ENCODE measurements at regions not wholly inside any gene's neighbourhood (a gene's known extent, or its start where the extent isn't known, plus 50 kb on each side); places are given as distances from the start of the nearest gene placed in this dataset.

DNA sequence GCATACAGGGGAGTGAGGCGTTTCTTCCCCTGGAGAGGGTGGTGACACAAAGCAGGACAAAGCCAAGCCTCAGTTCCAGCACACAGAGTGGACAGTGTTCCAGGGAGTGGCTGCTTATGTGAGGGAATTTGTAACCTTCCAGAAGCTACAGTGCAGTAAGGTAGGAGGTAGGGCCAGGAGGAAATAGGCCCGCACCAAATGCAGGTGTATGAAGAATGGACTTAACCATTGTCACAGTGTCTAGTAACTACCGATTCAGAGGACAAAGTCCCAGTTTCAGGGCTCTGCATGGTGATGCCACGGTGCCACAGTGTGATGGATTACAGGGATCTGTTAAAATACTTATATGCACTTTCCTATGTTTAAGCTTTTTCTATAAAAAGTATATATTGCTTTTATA, 135.3 kb downstream of the ZIC5 start:
- no peaks in the 10 kb centered on the region for H3K9me3 Mint-ChIP-seq (ENCODE audit: unreplicated experiment)
- no peak overlapping the region for H3K27ac Mint-ChIP-seq (ENCODE audit: unreplicated experiment)
- H3K36me3 Mint-ChIP-seq (ENCODE audit: unreplicated experiment): no peaks in the 10 kb centered on the region
- no peak for TF ChIP-seq CTCF (IDR thresholded peaks at IDR 0.05; ENCODE audit: partially characterized antibody, unreplicated experiment)
- DNase-seq: no peak
- peaks cover 2% of the 10 kb centered on the region for H3K27me3 Mint-ChIP-seq (ENCODE audit: unreplicated experiment)
- no peak overlapping the region for H3K4me3 Mint-ChIP-seq (ENCODE audit: unreplicated experiment)
- no peaks in the 10 kb centered on the region for H3K4me1 Mint-ChIP-seq (ENCODE audit: low read depth, unreplicated experiment)

DNA sequence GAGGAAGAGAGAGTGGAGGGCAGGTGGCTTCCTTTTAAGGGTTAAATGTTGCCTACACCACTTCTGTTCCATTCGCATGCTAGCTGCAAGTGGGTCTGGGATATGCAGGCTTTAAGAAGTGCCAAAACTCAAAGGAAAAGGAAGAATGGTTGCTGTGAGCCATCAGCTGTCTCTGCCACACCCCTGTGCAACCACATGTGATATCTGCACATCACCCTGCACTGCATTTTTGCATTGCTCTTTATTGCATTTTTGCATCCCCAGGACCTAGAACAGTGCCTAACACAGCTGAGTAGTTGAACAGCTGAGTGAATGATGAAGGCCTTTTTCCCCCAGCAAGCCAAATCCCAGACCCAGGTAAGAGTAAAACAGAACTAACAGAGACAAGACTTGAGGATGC, 136.1 kb downstream of the ZIC5 start:
- DNase-seq: no peak
- Mint-ChIP-seq H3K4me3 (ENCODE audit: unreplicated experiment) (no peak overlapping the region), H3K4me1 (ENCODE audit: low read depth, unreplicated experiment) (no peaks in the 10 kb centered on the region), H3K9me3 (ENCODE audit: unreplicated experiment) (no peaks in the 10 kb centered on the region), H3K36me3 (ENCODE audit: unreplicated experiment) (no peaks in the 10 kb centered on the region), H3K27me3 (ENCODE audit: unreplicated experiment) (peaks cover 2% of the 10 kb centered on the region), H3K27ac (ENCODE audit: unreplicated experiment) (no peak overlapping the region)
- TF ChIP-seq CTCF (IDR thresholded peaks at IDR 0.05; ENCODE audit: partially characterized antibody, unreplicated experiment): no peak

GRCh38 chr13:99834246-99834645, 137.3 kb downstream of the ZIC5 start:
- no peaks in the 10 kb centered on the region for H3K36me3 Mint-ChIP-seq (ENCODE audit: unreplicated experiment)
- no peak overlapping the region for H3K27ac Mint-ChIP-seq (ENCODE audit: unreplicated experiment)
- no peak for DNase-seq
- no peak overlapping the region for H3K4me3 Mint-ChIP-seq (ENCODE audit: unreplicated experiment)
- peaks cover 2% of the 10 kb centered on the region for H3K27me3 Mint-ChIP-seq (ENCODE audit: unreplicated experiment)
- peaks cover 3% of the 10 kb centered on the region for H3K9me3 Mint-ChIP-seq (ENCODE audit: unreplicated experiment)
- no peaks in the 10 kb centered on the region for H3K4me1 Mint-ChIP-seq (ENCODE audit: low read depth, unreplicated experiment)
- TF ChIP-seq CTCF (IDR thresholded peaks at IDR 0.05; ENCODE audit: partially characterized antibody, unreplicated experiment): no peak

DNA sequence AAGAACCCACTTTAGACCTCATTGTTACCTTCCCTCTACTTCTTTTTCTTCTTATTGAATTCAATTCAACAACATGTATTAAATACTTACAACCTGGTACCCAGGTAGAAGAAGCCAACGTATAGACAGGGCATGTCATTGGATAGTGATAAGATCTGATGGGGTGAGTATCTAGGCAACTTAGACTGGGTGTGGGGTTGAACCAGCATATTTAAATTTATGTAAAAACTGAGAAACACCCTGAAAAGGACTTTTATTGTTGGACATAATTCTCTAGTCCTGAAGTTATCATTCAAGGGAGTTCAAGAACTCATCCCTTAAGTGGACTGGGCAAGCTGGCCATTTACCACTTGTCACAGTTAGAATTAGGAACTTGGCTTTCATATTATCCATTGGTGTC, 139.2 kb downstream of the ZIC5 start:
- no peak for TF ChIP-seq CTCF (IDR thresholded peaks at IDR 0.05; ENCODE audit: partially characterized antibody, unreplicated experiment)
- no peak for DNase-seq
- no peaks in the 10 kb centered on the region for H3K27me3 Mint-ChIP-seq (ENCODE audit: unreplicated experiment)
- H3K27ac Mint-ChIP-seq (ENCODE audit: unreplicated experiment): no peak overlapping the region
- no peaks in the 10 kb centered on the region for H3K36me3 Mint-ChIP-seq (ENCODE audit: unreplicated experiment)
- no peak overlapping the region for H3K4me3 Mint-ChIP-seq (ENCODE audit: unreplicated experiment)
- H3K4me1 Mint-ChIP-seq (ENCODE audit: low read depth, unreplicated experiment): no peaks in the 10 kb centered on the region
- H3K9me3 Mint-ChIP-seq (ENCODE audit: unreplicated experiment): peaks cover 3% of the 10 kb centered on the region

DNA sequence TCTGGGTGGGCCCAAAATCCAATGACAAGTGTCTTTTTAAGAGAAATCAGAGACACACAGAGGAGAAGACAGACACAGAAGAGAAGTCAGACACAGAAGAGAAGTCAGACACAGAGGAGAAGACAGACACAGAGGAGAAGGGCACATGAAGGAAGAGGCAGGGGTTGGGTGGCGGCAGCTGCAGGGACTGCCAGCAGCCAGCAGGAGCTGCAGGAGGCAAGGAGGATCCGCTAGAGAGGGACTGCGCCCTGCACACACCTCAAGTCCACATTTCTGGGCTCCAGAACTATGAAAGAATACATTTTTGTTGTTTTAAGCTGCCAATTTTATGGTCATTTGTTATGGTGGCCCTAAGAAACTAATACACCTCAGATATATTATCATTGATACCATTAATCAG, 140.6 kb downstream of the ZIC5 start:
- Mint-ChIP-seq H3K27me3 (ENCODE audit: unreplicated experiment) (no peaks in the 10 kb centered on the region), H3K9me3 (ENCODE audit: unreplicated experiment) (peaks cover 3% of the 10 kb centered on the region), H3K36me3 (ENCODE audit: unreplicated experiment) (peaks cover 4% of the 10 kb centered on the region), H3K4me1 (ENCODE audit: low read depth, unreplicated experiment) (peaks cover 2% of the 10 kb centered on the region), H3K4me3 (ENCODE audit: unreplicated experiment) (no peak overlapping the region), H3K27ac (ENCODE audit: unreplicated experiment) (no peak overlapping the region)
- no peak for DNase-seq
- no peak for TF ChIP-seq CTCF (IDR thresholded peaks at IDR 0.05; ENCODE audit: partially characterized antibody, unreplicated experiment)
